ENCODE measurements at regions not wholly inside any gene's neighbourhood (a gene's known extent, or its start where the extent isn't known, plus 50 kb on each side); places are given as distances from the start of the nearest gene placed in this dataset.
"Not testable (repeated sequence)": the region's sequence is repeated elsewhere in the genome, so short reads cannot be mapped to it uniquely, and the experiment has no call there.

- no peak for DNase-seq
These were observed 559.6 kb upstream of the ACO1 start for GRCh38 chr9:31824860-31825259.

- no peak for DNase-seq
These were observed 547.2 kb upstream of the ACO1 start for GRCh38 chr9:31837211-31837610.

- no peak for DNase-seq
These were observed 545.2 kb upstream of the ACO1 start for GRCh38 chr9:31839273-31839672.

- no peak for DNase-seq
These were observed 543.7 kb upstream of the ACO1 start for GRCh38 chr9:31840702-31841101.

- no peak for DNase-seq
These were observed 536.5 kb upstream of the ACO1 start for GRCh38 chr9:31847963-31848362.

GRCh38 chr9:31848505-31849285 is 535.7 kb upstream of the ACO1 start:
- DNase-seq: no peak

GRCh38 chr9:31854187-31854586 is 530.3 kb upstream of the ACO1 start:
- DNase-seq: no peak

GRCh38 chr9:31868830-31869229 is 515.6 kb upstream of the ACO1 start:
- no peak for DNase-seq

GRCh38 chr9:31870276-31870675 is 514.2 kb upstream of the ACO1 start:
- DNase-seq: no peak

- DNase-seq: no peak
These were observed 510.7 kb upstream of the ACO1 start for GRCh38 chr9:31873722-31874121.

GRCh38 chr9:31894008-31894407 is 490.4 kb upstream of the ACO1 start:
- no peak for DNase-seq

- peak; percentile 5 for DNase-seq
These were observed 476.1 kb upstream of the ACO1 start for GRCh38 chr9:31908158-31908890.

GRCh38 chr9:31908891-31909480 is 475.5 kb upstream of the ACO1 start:
- no peak for DNase-seq

- no peak for DNase-seq
These were observed 471.8 kb upstream of the ACO1 start for GRCh38 chr9:31912636-31913035.

- no peak for DNase-seq
These were observed 467.7 kb upstream of the ACO1 start for GRCh38 chr9:31916591-31917241.

- DNase-seq: not testable (repeated sequence)
These were observed 446.7 kb upstream of the ACO1 start for GRCh38 chr9:31937737-31938136.

GRCh38 chr9:31950756-31951155 is 433.7 kb upstream of the ACO1 start:
- no peak for DNase-seq

- DNase-seq: no peak
These were observed 425.9 kb upstream of the ACO1 start for GRCh38 chr9:31958572-31958971.

GRCh38 chr9:31969552-31969951 is 414.9 kb upstream of the ACO1 start:
- no peak for DNase-seq

- DNase-seq: no peak
These were observed 400.5 kb upstream of the ACO1 start for GRCh38 chr9:31983895-31984294.

- no peak for DNase-seq
These were observed 388.1 kb upstream of the ACO1 start for GRCh38 chr9:31996331-31996730.

GRCh38 chr9:32004431-32005076 is 379.9 kb upstream of the ACO1 start:
- DNase-seq: no peak

- no peak for DNase-seq
These were observed 374.1 kb upstream of the ACO1 start for GRCh38 chr9:32010322-32010721.
